Right cardiac atrium (tissue), 5 donors: ENCODE measurements at regions not wholly inside any gene's neighbourhood (a gene's known extent, or its start where the extent isn't known, plus 50 kb on each side); places are given as distances from the start of the nearest gene placed in this dataset.

Experiments
- ATAC-seq, 2 donors: fragments of 200-7000 bp; cut with Tn5 transposase; one replicate each; pipeline versions ENCODE4 v1.8.0 to v1.9.1; 2020; ENCODE audit warnings: moderate library complexity in 2 of 2, mild to moderate bottlenecking in 1 of 2
- DNase-seq, 3 donors: peaks; one replicate each; pipeline ENCODE4 v3.0.0-alpha.2; 2020
- H3K27ac ChIP-seq: one replicate; pipeline ENCODE4 v1.5.1; 2013; ENCODE audit warnings: mild to moderate bottlenecking, low read length, control low read depth, moderate library complexity
- H3K27me3 ChIP-seq: one replicate; pipeline ENCODE4 v1.6.1; 2013; ENCODE audit not compliant: control insufficient read depth, insufficient read depth
- H3K4me1 ChIP-seq: one replicate; pipeline ENCODE4 v1.6.1; 2013; ENCODE audit warnings: low read length; ENCODE audit not compliant: control insufficient read depth, insufficient read depth
- H3K4me3 ChIP-seq: one replicate; pipeline ENCODE4 v1.5.1; 2013; ENCODE audit warnings: low read length, control low read depth
- H3K9me3 ChIP-seq: one replicate; pipeline ENCODE4 v1.6.1; 2013; ENCODE audit warnings: low read length; ENCODE audit not compliant: control insufficient read depth
- WGBS: extraction: QIAGEN DNeasy Blood & Tissue Kit; methylation state at CpG from one replicate; pipeline ENCODE4 v1.1.7; 2013; 5-methylcytosine and 5-hydroxymethylcytosine counted together
- intact Hi-C, 4 donors: fragments of 100-400 bp; cut with DNase I; formaldehyde crosslinking; loops; one replicate each; pipeline versions ENCODE4 v1.11.0 to v1.14.0; 2022 to 2023
- donor health status: healthy with polysubstance abuse.
- donor health status: DM: no; HTN: yes; CAD: no.
- donor health status: DM: no; HTN: no; CAD: no.
- donor health status: DM: no; HTN: yes; CAD: no; lungs with severe emphysema.
- donor health status: DM: yes; HTN: yes; CAD: no.

DNA sequence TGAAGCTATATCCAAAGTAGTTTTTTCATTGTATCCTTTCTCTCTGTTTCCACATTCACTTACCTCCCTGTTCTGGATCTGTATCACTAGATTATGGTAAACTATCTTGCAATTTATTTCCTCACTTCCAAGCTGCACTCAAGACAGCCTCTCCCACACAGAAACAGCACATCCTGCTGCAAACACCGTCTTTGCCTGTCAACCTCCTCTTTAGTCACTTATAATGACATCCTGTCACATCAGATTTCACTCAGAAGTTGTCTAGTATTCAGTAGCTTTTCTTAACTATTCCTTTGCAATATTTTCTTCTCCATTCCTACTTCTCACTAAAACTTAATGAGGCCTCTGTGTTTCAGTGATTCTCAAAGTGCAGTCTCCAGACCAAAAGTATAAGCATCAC is 490.8 kb downstream of the IGSF11 start:
- no peak for DNase-seq
- H3K27me3 ChIP-seq, result no peaks in the 10 kb centered on the region
- intact Hi-C loops, result no loop called here
- no peaks in the 10 kb centered on the region for H3K9me3 ChIP-seq
- H3K4me1 ChIP-seq, result no peaks in the 10 kb centered on the region
- no peak for ATAC-seq
- WGBS, result 52% methylated on average over 1 of the region's 1 CpG
- H3K27ac ChIP-seq, result no peak overlapping the region
- no peak overlapping the region for H3K4me3 ChIP-seq

DNA sequence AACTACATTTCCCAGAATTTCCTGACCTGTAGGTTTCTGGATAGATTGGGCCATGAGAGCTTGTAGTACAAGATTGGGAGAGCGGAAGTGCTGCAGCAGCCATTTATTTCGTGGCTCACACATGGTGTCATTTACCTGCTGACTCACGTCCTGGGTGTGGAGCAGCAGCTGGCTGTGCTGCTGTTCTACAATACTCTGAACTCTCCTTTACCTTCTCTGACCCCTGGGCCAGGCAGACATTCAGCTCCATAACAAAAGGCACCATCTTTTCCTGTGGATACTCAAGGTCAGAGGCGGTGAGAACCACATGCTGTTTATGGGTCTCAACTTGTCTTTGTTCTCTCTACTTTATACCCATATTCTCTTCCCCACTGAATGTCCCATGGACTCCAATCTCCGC is 490.2 kb downstream of the IGSF11 start:
- 82% methylated on average over 5 of the region's 5 CpGs for WGBS
- H3K27ac ChIP-seq, result no peak overlapping the region

DNA sequence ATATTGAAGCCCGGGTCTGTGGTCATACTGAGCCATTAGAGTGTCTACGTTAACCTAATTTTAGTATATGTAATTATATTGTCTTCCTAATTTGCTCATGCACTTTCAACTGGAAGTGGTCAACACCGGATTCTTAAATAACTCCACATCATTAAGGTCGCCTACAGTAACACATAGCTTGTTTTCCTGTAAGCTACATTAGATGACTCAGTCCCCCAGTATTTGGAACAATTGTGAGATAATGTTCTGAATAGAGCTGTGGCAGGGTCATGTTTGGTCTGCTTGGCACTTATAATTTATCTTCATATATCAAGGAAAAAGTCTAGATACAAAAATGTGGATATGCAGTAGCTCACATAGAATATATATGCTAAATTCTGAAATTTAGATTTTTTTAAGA is 486.2 kb downstream of the IGSF11 start:
- WGBS, result 69% methylated on average over 4 of the region's 4 CpGs
- no peak for ATAC-seq
- Histone ChIP-seq H3K4me1 (no peaks in the 10 kb centered on the region), H3K4me3 (no peak overlapping the region), H3K9me3 (no peaks in the 10 kb centered on the region), H3K27ac (no peak overlapping the region), H3K27me3 (no peaks in the 10 kb centered on the region)
- intact Hi-C loops, result no loop called here
- no peak for DNase-seq

More for the DNA sequence above, 490.2 kb downstream of the IGSF11 start:
- Histone ChIP-seq H3K4me1 (no peaks in the 10 kb centered on the region), H3K27me3 (no peaks in the 10 kb centered on the region), H3K9me3 (no peaks in the 10 kb centered on the region), H3K4me3 (no peak overlapping the region)
- DNase-seq, result no peak
- ATAC-seq, result no peak
- intact Hi-C loops, result no loop called here

DNA sequence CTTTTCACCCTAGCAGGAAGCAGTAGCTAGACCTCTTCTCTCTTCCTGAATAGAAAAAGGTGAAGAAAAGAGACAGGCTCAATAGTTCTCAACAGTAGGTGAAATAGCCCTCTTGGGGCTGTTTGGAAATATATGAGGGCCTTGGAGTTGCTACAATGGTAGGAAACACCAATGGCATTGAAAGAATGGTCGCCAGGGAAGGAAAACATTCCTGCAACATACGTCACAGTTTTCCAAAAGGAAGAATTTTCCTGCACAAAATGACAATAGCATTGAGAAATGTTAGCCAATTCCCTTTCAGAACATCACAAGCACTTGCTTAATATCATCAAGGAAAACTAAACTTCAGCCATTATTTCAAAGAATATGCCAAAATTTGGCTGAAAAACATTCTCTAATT is 484.5 kb downstream of the IGSF11 start:
- no peak overlapping the region for H3K27ac ChIP-seq
- 44% methylated on average over 2 of the region's 2 CpGs for WGBS
- H3K4me3 ChIP-seq, result no peak overlapping the region
- no peak for DNase-seq
- intact Hi-C loops, result no loop called here
- ATAC-seq, result no peak
- no peaks in the 10 kb centered on the region for H3K9me3 ChIP-seq
- H3K4me1 ChIP-seq, result no peaks in the 10 kb centered on the region
- H3K27me3 ChIP-seq, result no peaks in the 10 kb centered on the region

DNA sequence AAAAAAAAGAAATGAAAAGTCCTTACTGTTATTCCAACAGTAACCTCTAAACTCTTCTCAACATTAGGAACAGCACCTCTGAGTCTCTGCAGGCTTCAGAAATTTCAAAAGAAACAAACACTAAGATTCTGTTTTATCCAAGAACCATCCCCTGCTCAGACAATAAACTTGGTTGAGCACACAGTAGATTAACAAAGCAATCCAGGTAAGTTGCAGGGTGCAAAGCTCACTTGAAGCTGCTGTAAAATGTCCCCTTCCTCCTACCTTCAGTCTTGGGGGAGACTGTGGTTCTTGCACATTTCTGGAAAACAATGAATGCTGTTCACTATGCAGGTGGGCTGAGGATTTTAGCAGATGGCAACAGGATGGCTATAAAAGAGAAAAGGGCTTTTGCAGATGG is 484.1 kb downstream of the IGSF11 start:
- intact Hi-C loops, result no loop called here
- no peak overlapping the region for H3K27ac ChIP-seq
- H3K4me1 ChIP-seq, result no peaks in the 10 kb centered on the region
- DNase-seq (no peak), ATAC-seq (no peak)
- H3K27me3 ChIP-seq, result no peaks in the 10 kb centered on the region
- H3K9me3 ChIP-seq, result no peaks in the 10 kb centered on the region
- no peak overlapping the region for H3K4me3 ChIP-seq

DNA sequence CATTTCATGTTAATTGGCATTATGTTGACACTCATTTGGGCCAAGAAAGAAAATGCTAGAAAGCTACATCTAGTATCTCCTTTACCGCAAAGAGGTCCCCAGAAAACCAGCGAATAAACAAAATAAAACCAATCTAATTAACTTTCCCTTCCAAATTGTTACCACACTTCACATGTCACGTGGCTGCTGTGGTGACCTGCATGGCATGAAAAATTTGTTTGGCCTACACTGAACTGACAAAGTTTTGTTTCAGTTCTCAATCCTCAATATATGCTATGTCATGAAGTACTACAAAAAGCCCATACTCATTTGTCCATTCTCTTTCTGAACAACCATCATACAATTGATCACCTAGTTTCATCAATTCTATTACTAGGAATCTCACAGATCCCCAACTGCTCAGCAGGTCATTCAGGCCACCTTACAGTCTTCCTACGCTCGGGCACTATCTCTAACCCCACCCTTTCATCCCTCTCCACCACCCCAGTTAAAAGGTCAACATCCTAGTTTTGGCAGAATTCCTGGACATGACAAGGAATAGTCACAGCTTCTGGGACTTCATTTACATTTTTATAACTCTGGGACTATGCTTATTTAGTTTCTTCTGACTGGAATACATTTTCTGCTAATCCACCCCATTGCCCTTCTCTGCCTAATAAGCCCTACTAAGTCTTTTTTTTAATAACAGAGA is 480.4 kb downstream of the IGSF11 start:
- intact Hi-C loops, result no loop called here
- ATAC-seq, result no peak
- no peak for DNase-seq
- H3K4me1 ChIP-seq, result no peaks in the 10 kb centered on the region
- no peaks in the 10 kb centered on the region for H3K9me3 ChIP-seq
- no peak overlapping the region for H3K27ac ChIP-seq
- H3K27me3 ChIP-seq, result no peaks in the 10 kb centered on the region
- H3K4me3 ChIP-seq, result no peak overlapping the region
- 77% methylated on average over 5 of the region's 5 CpGs for WGBS

DNA sequence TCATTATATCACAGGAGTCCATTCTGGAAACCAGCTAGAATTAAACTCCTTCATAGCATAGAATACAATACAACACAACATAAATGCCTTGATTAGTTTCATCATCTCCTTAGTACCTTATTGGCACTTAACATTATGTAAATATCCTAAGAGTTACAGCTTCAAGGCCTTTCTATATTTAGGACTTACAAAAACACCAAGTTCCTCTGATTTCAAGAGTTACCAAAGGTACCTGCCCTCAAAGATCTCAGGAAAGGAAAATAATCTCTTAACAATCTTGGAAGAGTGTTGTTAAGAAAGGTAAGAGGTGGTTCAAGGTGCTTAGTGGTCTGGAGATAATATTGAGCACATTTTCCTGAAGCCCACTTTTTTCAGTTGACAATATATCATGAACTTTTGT is 477.7 kb downstream of the IGSF11 start:
- no peaks in the 10 kb centered on the region for H3K9me3 ChIP-seq
- DNase-seq (no peak), ATAC-seq (no peak)
- intact Hi-C loops, result no loop called here
- H3K27ac ChIP-seq, result no peak overlapping the region
- H3K4me1 ChIP-seq, result no peaks in the 10 kb centered on the region
- no peak overlapping the region for H3K4me3 ChIP-seq
- H3K27me3 ChIP-seq, result no peaks in the 10 kb centered on the region

DNA sequence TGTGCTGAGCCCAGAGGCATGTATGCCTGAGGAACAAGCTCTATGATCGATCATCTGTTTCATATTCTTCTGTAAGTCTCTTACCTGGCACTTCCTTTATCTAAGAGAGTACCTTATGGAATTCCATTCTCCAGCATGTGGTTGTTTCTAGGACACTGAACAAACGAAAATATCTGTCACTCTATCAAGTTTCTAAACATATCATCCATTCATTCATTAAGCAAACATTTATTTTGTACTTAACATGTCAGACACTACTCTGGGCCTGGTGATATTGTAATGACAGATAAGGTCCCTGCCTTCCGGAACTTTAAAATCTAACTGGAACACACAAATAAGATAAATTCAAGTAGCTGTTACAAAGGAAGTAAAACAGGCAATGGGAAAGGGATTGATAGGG is 477.1 kb downstream of the IGSF11 start:
- no peak overlapping the region for H3K4me3 ChIP-seq
- no peak for DNase-seq
- no peak for ATAC-seq
- no peaks in the 10 kb centered on the region for H3K9me3 ChIP-seq
- H3K4me1 ChIP-seq, result no peaks in the 10 kb centered on the region
- 47% methylated on average over 3 of the region's 3 CpGs for WGBS
- no peaks in the 10 kb centered on the region for H3K27me3 ChIP-seq
- intact Hi-C loops, result no loop called here
- H3K27ac ChIP-seq, result no peak overlapping the region

DNA sequence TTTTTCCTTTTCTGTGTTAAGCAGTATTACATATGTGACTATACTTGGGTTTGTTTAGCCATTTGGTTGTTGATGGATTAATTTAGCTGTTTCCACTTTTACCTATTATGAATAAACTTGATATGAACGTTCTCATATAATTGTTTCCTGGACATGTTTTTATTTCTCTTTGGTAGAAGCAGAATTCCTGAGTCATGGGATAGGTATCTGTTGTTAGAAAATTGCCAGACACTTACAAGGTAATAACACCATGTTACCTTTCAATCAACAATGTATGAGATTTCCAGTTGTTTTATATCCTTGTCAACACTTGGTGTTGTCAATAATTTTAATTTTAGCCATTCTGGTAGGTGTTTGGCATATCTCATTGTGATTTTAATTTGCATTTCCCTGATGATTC is 475.4 kb downstream of the IGSF11 start:
- no peaks in the 10 kb centered on the region for H3K27me3 ChIP-seq
- 53% methylated on average over 1 of the region's 1 CpG for WGBS
- no peaks in the 10 kb centered on the region for H3K4me1 ChIP-seq
- no peak for DNase-seq
- H3K9me3 ChIP-seq, result no peaks in the 10 kb centered on the region
- intact Hi-C loops, result no loop called here
- H3K4me3 ChIP-seq, result no peak overlapping the region
- H3K27ac ChIP-seq, result no peak overlapping the region
- no peak for ATAC-seq

DNA sequence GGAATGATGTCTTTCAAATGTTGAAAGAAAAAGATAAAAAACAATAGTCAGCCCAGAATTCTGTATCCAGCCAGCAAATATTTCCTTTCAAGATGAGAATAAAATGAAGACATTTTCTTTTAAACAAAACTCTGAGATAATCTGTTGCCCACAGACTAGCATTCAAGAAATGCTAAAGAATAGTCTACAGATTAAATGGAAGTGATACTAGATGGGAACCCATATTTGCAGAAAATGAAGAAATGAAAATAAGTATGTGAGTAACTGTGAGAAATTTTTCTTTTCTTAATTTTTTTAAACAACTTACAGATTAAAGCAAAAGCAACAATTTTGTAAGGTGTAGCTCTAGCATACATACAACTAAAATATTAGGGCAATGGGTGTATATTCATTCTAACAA is 469.8 kb downstream of the IGSF11 start:
- ATAC-seq (no peak), DNase-seq (no peak)
- H3K4me3 ChIP-seq, result no peak overlapping the region
- no peaks in the 10 kb centered on the region for H3K27me3 ChIP-seq
- no peaks in the 10 kb centered on the region for H3K4me1 ChIP-seq
- no peak overlapping the region for H3K27ac ChIP-seq
- intact Hi-C loops, result no loop called here
- H3K9me3 ChIP-seq, result no peaks in the 10 kb centered on the region

DNA sequence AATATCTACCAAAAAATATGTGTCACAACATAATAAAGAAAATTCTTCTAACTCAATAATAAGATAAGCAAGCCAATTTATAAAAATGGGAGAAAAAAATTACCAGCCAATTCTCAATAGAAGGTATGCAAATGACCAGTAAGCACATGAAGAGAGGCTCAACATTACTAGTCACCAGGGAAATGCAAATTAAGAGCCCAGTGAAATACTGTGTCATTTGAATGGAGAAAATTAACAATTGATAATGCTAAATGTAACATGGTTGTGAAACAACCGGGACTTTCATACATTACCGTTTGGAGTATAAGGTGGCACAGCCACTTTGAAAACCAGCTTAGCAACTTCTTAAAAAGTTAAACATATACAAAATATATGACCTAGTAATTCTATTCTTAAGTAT is 460.7 kb downstream of the IGSF11 start:
- 95% methylated on average over 2 of the region's 2 CpGs for WGBS
- no peak for ATAC-seq

DNA sequence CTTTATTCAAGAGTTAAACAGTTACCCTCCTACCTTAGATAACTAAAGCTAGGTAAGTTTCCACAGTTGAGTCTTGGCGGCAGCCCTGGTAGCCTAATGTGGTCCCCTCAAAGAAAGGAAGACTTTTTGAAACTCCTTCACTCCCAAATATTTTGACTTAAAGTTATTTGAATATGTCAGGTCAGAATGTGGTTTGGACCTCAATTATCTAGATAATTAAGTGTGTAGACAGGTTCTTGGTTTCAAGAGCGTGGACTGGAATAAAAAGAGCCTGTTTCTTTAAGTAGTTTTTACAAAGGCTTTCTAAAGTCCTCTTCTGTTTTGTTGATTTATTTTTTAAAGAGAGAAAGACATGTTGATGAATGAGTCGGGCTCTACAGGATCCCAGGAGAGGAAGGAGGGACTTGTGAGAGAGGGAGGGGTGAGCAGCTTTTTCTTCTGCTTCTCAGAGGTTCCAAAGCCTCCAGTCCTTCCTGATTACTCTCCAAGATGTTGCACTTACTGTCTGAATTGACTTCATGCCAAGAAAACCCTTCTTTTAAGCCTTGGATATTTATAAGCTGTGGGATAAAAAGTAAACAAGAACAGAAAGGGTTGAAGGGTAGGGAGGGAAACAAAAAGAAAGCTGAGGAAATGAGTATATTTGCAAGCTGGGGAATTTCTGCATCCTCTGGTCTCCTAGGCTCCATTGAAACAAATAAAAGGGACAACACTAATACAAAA is 457.4 kb downstream of the IGSF11 start:
- H3K4me1 ChIP-seq, result no peaks in the 10 kb centered on the region
- DNase-seq (no peak), ATAC-seq (peak in 1 of 2 donors; percentile 43)
- no peak overlapping the region for H3K27ac ChIP-seq
- H3K27me3 ChIP-seq, result no peaks in the 10 kb centered on the region
- no peaks in the 10 kb centered on the region for H3K9me3 ChIP-seq
- 55% methylated on average over 3 of the region's 3 CpGs for WGBS
- intact Hi-C loops, result no loop called here
- H3K4me3 ChIP-seq, result no peak overlapping the region

More for the DNA sequence above, 460.7 kb downstream of the IGSF11 start:
- Histone ChIP-seq H3K4me1 (no peaks in the 10 kb centered on the region), H3K9me3 (no peaks in the 10 kb centered on the region), H3K4me3 (no peak overlapping the region), H3K27me3 (no peaks in the 10 kb centered on the region), H3K27ac (no peak overlapping the region)
- intact Hi-C loops, result no loop called here
- no peak for DNase-seq
